OCI-M1 (cell line): ENCODE measurements at regions not wholly inside any gene's neighbourhood (a gene's known extent, or its start where the extent isn't known, plus 50 kb on each side); places are given as distances from the start of the nearest gene placed in this dataset.

Experiments
- DNase-seq: peaks from one replicate; lab custom pipeline; 2025; lab: John Stamatoyannopoulos, UW

DNA sequence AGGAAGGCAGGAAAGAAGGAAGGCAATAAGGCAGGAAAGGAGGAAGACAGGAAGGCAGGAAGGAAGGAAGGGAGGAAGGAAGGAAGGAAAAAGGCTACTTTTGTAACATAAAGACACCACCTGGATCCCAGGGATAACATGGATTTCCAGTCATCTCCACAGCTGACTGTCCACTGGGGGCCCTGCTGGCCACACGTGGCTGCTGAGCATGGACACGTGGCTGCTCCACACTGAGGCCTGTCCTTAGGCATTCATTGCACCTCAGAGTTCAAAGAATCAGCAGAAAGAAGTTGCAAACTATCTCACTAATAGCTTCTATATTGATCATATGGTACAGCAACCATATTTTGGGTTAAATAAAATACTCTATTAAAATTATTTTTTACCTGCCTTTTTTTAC lies 130.2 kb upstream of the SALL3 start:
- no peak for DNase-seq

- DNase-seq = no peak
These were observed 126.3 kb upstream of the SALL3 start for GRCh38 chr18:78853341-78853740.

GRCh38 chr18:78855188-78855587 lies 124.4 kb upstream of the SALL3 start:
- DNase-seq = no peak

GRCh38 chr18:78856569-78857313 lies 122.9 kb upstream of the SALL3 start:
- no peak for DNase-seq

DNA sequence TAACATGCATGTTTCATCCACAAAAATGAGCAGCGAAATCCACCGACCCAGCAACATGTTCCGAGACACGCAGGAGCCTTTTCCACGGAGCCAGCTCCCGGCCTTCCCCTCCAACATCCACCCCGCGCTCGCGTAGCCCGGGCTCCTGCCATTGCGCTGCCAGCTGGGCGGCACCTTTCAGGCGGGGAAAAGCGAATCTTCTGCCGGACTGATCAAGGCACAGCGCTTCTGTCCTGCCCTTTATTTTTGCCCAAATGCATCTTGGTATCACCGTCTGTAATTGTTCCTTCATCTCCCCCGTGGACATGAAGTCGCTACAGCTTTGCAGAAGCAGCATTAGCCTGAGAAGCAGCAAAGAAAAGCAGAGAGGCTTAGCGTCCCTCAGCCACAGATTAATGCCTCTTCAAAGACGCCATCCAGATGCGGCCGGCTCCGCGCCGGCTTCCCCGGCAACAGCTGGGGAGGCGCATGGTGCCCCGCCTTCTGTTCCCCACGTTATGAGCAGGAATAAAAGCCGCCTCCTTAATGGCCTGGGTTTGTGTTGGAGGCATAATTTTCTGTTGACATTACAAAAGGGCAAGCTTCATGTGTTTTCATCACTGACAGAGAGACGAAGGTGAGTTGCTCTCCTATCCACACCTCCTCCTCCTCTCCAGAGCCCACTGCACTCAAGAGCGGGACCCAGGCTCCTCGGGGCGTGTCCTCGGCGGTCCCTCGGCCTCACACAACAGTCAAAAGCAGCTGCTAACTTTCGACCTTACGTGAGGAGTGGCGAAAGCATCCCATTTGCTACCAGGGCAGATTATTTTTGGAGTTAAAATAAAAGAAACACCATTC lies 122.1 kb upstream of the SALL3 start:
- no peak for DNase-seq

DNA sequence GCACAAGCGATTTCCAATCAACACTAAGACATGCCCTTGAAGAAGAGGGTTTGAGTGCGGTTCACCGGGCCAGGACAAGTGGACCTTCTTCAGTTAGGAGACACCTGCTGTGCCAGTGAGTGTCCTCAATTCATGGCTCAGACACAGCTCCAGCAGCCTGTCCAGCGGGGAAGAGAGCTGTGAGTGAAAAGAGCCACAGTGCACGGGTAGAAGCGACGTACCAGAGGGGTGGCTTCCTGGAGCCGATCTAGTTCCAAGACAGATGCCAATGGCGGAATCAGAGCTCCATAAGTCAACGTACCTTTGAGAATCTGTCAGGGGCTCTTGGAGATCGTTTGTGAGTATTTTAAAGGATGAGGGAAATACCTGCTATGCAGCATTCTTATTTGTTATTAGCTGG lies 119.9 kb upstream of the SALL3 start:
- no peak for DNase-seq

- DNase-seq = no peak
These were observed 119.5 kb upstream of the SALL3 start for GRCh38 chr18:78860117-78860516.

DNA sequence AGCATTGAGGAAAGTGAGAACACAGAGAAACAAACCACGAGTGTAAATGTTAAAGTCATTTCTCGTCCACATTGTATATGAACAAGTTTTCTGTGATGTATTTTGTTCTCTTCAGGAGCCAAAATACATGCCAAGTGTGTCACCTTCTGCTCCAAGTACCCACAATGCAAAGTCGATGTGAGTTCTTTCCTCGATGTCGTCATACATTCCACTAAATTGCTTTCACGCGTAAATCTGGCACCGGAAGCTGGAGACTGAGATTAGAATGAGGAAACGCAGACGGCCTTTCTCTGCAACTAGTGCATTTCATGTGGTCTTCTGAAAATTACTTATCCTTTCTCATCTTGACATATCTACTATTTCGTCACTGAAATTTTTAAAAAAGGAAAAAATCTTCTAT lies 118.5 kb upstream of the SALL3 start:
- DNase-seq = no peak

- no peak for DNase-seq
These were observed 117.9 kb upstream of the SALL3 start for GRCh38 chr18:78861706-78862105.

DNA sequence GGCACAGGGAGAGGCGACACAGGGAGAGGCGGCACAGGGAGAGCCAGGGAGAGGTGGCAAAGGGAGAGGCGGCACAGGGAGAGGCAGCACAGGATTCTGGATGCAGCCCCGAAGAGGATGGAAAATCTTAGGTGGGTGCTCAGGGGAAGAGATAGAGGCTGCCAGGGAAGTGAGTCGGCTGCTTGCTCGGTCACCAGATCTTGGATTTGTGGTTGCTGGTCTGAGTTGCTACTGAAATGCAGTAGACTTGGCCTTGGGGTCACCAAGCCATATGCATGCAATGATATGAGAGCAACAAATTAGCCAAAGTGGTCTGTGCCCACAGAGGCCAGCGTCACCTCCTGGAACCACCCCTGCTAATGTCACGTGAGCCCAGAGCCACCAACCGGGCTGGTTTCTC lies 117.2 kb upstream of the SALL3 start:
- no peak for DNase-seq

DNA sequence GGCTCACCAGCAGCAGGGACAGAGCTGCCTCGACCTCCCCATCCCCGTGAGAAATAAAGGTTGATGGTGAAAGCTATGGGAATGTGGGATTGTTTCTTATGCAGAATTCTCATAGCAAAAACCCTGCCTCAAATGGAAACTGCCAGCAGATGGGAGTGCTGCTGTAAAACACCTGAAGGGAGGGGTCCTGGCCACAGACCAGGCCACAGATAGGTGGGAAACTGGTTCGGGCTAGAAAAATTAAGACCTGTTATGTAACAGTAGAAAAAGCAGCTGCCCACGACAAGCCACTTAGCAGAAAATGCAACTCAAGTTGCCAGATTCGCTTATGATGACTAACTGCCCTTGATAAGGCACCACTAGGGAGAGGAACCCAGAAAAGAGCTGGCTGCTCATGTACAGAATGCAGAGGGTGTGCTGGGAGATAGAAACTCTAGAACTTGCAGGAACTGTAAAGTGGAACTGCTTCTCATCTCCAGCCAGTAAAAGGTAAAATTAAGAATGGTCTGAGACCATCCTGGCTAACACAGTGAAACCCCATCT lies 114.5 kb upstream of the SALL3 start:
- DNase-seq = no peak

GRCh38 chr18:78865771-78866310 lies 113.8 kb upstream of the SALL3 start:
- DNase-seq = no peak

- no peak for DNase-seq
These were observed 112.5 kb upstream of the SALL3 start for GRCh38 chr18:78867131-78867530.

GRCh38 chr18:78868330-78869316 lies 111.0 kb upstream of the SALL3 start:
- no peak for DNase-seq

- DNase-seq = no peak
These were observed 108.0 kb upstream of the SALL3 start for GRCh38 chr18:78871618-78872017.

- no peak for DNase-seq
These were observed 105.6 kb upstream of the SALL3 start for GRCh38 chr18:78873926-78874500.

- peak; percentile 58 for DNase-seq
These were observed 104.4 kb upstream of the SALL3 start for GRCh38 chr18:78875016-78875777.

- no peak for DNase-seq
These were observed 103.6 kb upstream of the SALL3 start for GRCh38 chr18:78875778-78876650.

GRCh38 chr18:78876868-78877267 lies 102.8 kb upstream of the SALL3 start:
- no peak for DNase-seq

DNA sequence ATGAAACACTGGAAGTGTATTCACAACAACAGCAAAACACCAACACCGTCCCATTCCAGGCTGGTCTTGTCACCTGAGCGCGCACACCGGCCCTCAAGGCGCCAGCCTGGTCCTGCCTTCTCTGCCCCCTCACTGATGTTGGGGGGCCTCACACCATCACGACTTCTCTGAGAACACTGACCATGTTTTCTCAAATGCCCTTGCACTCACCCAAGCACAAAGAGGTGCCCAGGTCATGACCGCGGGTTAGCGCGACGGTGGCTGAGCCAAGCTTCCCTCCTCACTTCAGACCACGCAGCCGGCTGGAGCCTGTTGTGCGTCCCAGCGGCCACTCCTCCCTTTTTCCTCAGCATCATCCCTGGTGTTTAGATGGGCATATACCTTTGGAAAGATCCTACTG lies 101.3 kb upstream of the SALL3 start:
- DNase-seq = no peak
